HG02678 (cell line): ENCODE measurements at regions not wholly inside any gene's neighbourhood (a gene's known extent, or its start where the extent isn't known, plus 50 kb on each side); places are given as distances from the start of the nearest gene placed in this dataset.
"Not testable (repeated sequence)": the region's sequence is repeated elsewhere in the genome, so short reads cannot be mapped to it uniquely, and the experiment has no call there.

Experiments
- ATAC-seq: cut with Tn5 transposase; IDR thresholded peaks from one replicate; pipeline ENCODE4 v1.9.1; 2021; ENCODE audit warnings: mild to moderate bottlenecking, moderate library complexity; ENCODE audit not compliant: unreplicated experiment

- no peak for ATAC-seq
Measured at GRCh38 chr4:71081192-71081591, 87.7 kb downstream of the DCK start.

- no peak for ATAC-seq
Measured at GRCh38 chr4:71093745-71094144, 100.3 kb downstream of the DCK start.

GRCh38 chr4:71094201-71094600 lies 100.8 kb downstream of the DCK start:
- ATAC-seq, result no peak

- ATAC-seq, result no peak
Measured at GRCh38 chr4:71095141-71095540, 101.7 kb downstream of the DCK start.

- peak; percentile 49 for ATAC-seq
Measured at GRCh38 chr4:71095545-71095944, 102.1 kb downstream of the DCK start.

- ATAC-seq, result no peak
Measured at GRCh38 chr4:71107726-71108125, 114.3 kb downstream of the DCK start.

GRCh38 chr4:71110499-71110898 lies 117.0 kb downstream of the DCK start:
- ATAC-seq, result no peak

- not testable (repeated sequence) for ATAC-seq
Measured at GRCh38 chr4:71111133-71111532, 117.7 kb downstream of the DCK start.

GRCh38 chr4:71113294-71113693 lies 119.8 kb downstream of the DCK start:
- no peak for ATAC-seq

- ATAC-seq, result no peak
Measured at GRCh38 chr4:71120831-71121524, 127.5 kb downstream of the DCK start.

GRCh38 chr4:71123951-71124350 lies 130.5 kb downstream of the DCK start:
- ATAC-seq, result no peak

GRCh38 chr4:71125137-71125536 lies 131.7 kb downstream of the DCK start:
- ATAC-seq, result no peak

GRCh38 chr4:71126719-71127118 lies 133.3 kb downstream of the DCK start:
- ATAC-seq, result no peak

GRCh38 chr4:71130827-71131603 lies 137.6 kb downstream of the DCK start:
- no peak for ATAC-seq

GRCh38 chr4:71132486-71132885 lies 139.0 kb downstream of the DCK start:
- ATAC-seq, result no peak

- no peak for ATAC-seq
Measured at GRCh38 chr4:71133491-71133890, 140.0 kb downstream of the DCK start.

- no peak for ATAC-seq
Measured at GRCh38 chr4:71136071-71136470, 142.6 kb downstream of the DCK start.

- ATAC-seq, result no peak
Measured at GRCh38 chr4:71138007-71138615, 144.7 kb downstream of the DCK start.

- no peak for ATAC-seq
Measured at GRCh38 chr4:71140563-71140962, 147.1 kb downstream of the DCK start.

- no peak for ATAC-seq
Measured at GRCh38 chr4:71141125-71141524, 147.7 kb downstream of the DCK start.

- ATAC-seq, result no peak
Measured at GRCh38 chr4:71147261-71147660, 153.8 kb downstream of the DCK start.

GRCh38 chr4:71148545-71148944 lies 155.1 kb downstream of the DCK start:
- ATAC-seq, result no peak
